ENCODE measurements at regions not wholly inside any gene's neighbourhood (a gene's known extent, or its start where the extent isn't known, plus 50 kb on each side); places are given as distances from the start of the nearest gene placed in this dataset.

- Histone ChIP-seq H3K9me3 (no peaks in the 10 kb centered on the region), H3K27me3 (no peaks in the 10 kb centered on the region), H3K4me1 (no peaks in the 10 kb centered on the region), H3K4me3 (no peak overlapping the region), H3K36me3 (no peaks in the 10 kb centered on the region), H3K27ac (no peak overlapping the region)
- TF ChIP-seq POLR2A (IDR thresholded peaks at IDR 0.05), result no peak
- no peak for TF ChIP-seq CTCF (IDR thresholded peaks at IDR 0.05)
- intact Hi-C loops (cut with DNase I; ENCODE audit: low total_unique reads), result no loop called here
- no peak for DNase-seq
These were observed 484.6 kb downstream of the SLCO4C1 start for GRCh38 chr5:101811466-101811865.

- H3K4me3 ChIP-seq, result no peak overlapping the region
- no peak for DNase-seq
- intact Hi-C loops (cut with DNase I; ENCODE audit: low total_unique reads), result no loop called here
- no peaks in the 10 kb centered on the region for H3K36me3 ChIP-seq
- H3K27me3 ChIP-seq, result no peaks in the 10 kb centered on the region
- no peaks in the 10 kb centered on the region for H3K9me3 ChIP-seq
- no peak for TF ChIP-seq POLR2A (IDR thresholded peaks at IDR 0.05)
- TF ChIP-seq CTCF (IDR thresholded peaks at IDR 0.05), result no peak
- H3K4me1 ChIP-seq, result no peaks in the 10 kb centered on the region
- no peak overlapping the region for H3K27ac ChIP-seq
These were observed 489.7 kb downstream of the SLCO4C1 start for GRCh38 chr5:101806410-101806809.

GRCh38 chr5:101796427-101796826 is 499.7 kb downstream of the SLCO4C1 start:
- no peak overlapping the region for H3K27ac ChIP-seq
- H3K27me3 ChIP-seq, result no peaks in the 10 kb centered on the region
- H3K36me3 ChIP-seq, result no peaks in the 10 kb centered on the region
- no peak for DNase-seq
- H3K4me1 ChIP-seq, result no peaks in the 10 kb centered on the region
- no peaks in the 10 kb centered on the region for H3K9me3 ChIP-seq
- TF ChIP-seq POLR2A (IDR thresholded peaks at IDR 0.05), result no peak
- TF ChIP-seq CTCF (IDR thresholded peaks at IDR 0.05), result no peak
- H3K4me3 ChIP-seq, result no peak overlapping the region
- intact Hi-C loops (cut with DNase I; ENCODE audit: low total_unique reads), result no loop called here

- DNase-seq, result no peak
- TF ChIP-seq POLR2A (IDR thresholded peaks at IDR 0.05), result no peak
- TF ChIP-seq CTCF (IDR thresholded peaks at IDR 0.05), result no peak
These were observed 507.3 kb downstream of the SLCO4C1 start for GRCh38 chr5:101788797-101789196.

GRCh38 chr5:101785090-101785489 is 511.0 kb downstream of the SLCO4C1 start:
- no peaks in the 10 kb centered on the region for H3K27me3 ChIP-seq
- H3K9me3 ChIP-seq, result no peaks in the 10 kb centered on the region
- no peaks in the 10 kb centered on the region for H3K4me1 ChIP-seq
- intact Hi-C loops (cut with DNase I; ENCODE audit: low total_unique reads), result no loop called here
- no peaks in the 10 kb centered on the region for H3K36me3 ChIP-seq
- H3K4me3 ChIP-seq, result no peak overlapping the region
- no peak for DNase-seq
- TF ChIP-seq CTCF (IDR thresholded peaks at IDR 0.05) (no peak), POLR2A (IDR thresholded peaks at IDR 0.05) (no peak)
- H3K27ac ChIP-seq, result no peak overlapping the region

More at GRCh38 chr5:101788797-101789196, 507.3 kb downstream of the SLCO4C1 start:
- Histone ChIP-seq H3K36me3 (no peaks in the 10 kb centered on the region), H3K4me3 (no peak overlapping the region), H3K4me1 (no peaks in the 10 kb centered on the region), H3K27me3 (no peaks in the 10 kb centered on the region), H3K9me3 (no peaks in the 10 kb centered on the region), H3K27ac (no peak overlapping the region)
- intact Hi-C loops (cut with DNase I; ENCODE audit: low total_unique reads), result no loop called here

All from uterus (tissue), 3 donors.